OCI-LY7 (cell line): ENCODE measurements at regions not wholly inside any gene's neighbourhood (a gene's known extent, or its start where the extent isn't known, plus 50 kb on each side); places are given as distances from the start of the nearest gene placed in this dataset.

ENCODE experiments used
- BruUV-seq: library from RNA; stranded (reverse); fragments of 400-500 nt; replicated peaks from 2 replicates; lab custom pipeline; 2021; lab: Mats Ljungman, UMichigan
- CTCF ChIA-PET: fragments of 300-600 bp; sonication (Branson Sonifier 250); formaldehyde crosslinking; loops from one replicate; lab custom pipeline; 2022; ENCODE audit warnings: antibody characterized with exemption; ENCODE audit not compliant: unreplicated experiment; lab: Charles Lee
- POLR2A ChIA-PET: fragments of 300-600 bp; sonication (Branson Sonifier 250); formaldehyde crosslinking; loops from one replicate; lab custom pipeline; 2022; ENCODE audit warnings: antibody characterized with exemption; lab: Charles Lee
- DNase-seq: peaks from one replicate; pipeline ENCODE4 v3.0.0-alpha.2; 2015; ENCODE audit warnings: low spot score
- H2AFZ ChIP-seq: fragments of 200-600 bp; sonication (generic), shearing (Covaris generic); 2 replicates; pipeline ENCODE4 v1.6.1; 2014; ENCODE audit warnings: mild to moderate bottlenecking, antibody characterized with exemption, low read length, moderate library complexity
- H3K27ac ChIP-seq: fragments of 200-600 bp; sonication (generic); 2 replicates; pipeline ENCODE4 v1.5.1; 2014; ENCODE audit warnings: mixed run types, low read depth, mild to moderate bottlenecking, moderate library complexity, low read length, inconsistent platforms; ENCODE audit not compliant: poor library complexity, severe bottlenecking
- H3K36me3 ChIP-seq: fragments of 200-600 bp; sonication (generic); 2 replicates; pipeline ENCODE4 v1.6.1; 2014; ENCODE audit warnings: mild to moderate bottlenecking, antibody characterized with exemption, low read length, moderate library complexity, mixed read lengths; ENCODE audit not compliant: insufficient read depth
- H3K4me1 ChIP-seq: fragments of 200-600 bp; sonication (generic); 2 replicates; pipeline ENCODE4 v1.5.1; 2014; ENCODE audit warnings: mild to moderate bottlenecking, low read length; ENCODE audit not compliant: insufficient read depth, poor library complexity, severe bottlenecking
- H3K4me2 ChIP-seq: fragments of 200-600 bp; sonication (generic); 2 replicates; pipeline ENCODE4 v1.6.1; 2014; ENCODE audit warnings: mild to moderate bottlenecking, low read length
- H3K4me3 ChIP-seq: fragments of 200-600 bp; sonication (generic); 2 replicates; pipeline ENCODE4 v1.5.1; 2014; ENCODE audit warnings: mild to moderate bottlenecking, low read depth, low read length; ENCODE audit not compliant: poor library complexity, severe bottlenecking
- H3K79me2 ChIP-seq: fragments of 200-600 bp; sonication (generic); 2 replicates; pipeline ENCODE4 v1.6.1; 2016; ENCODE audit warnings: low read depth, mild to moderate bottlenecking, low read length, moderate library complexity, mixed read lengths; ENCODE audit not compliant: insufficient read depth
- H3K9me2 ChIP-seq: fragments of 200-600 bp; sonication (generic); 2 replicates; pipeline ENCODE4 v1.6.1; 2016; ENCODE audit warnings: mild to moderate bottlenecking, low read length, mixed read lengths; ENCODE audit not compliant: insufficient read depth
- H3K9me3 ChIP-seq: fragments of 200-600 bp; sonication (generic); 2 replicates; pipeline ENCODE4 v1.6.1; 2014; ENCODE audit warnings: mild to moderate bottlenecking, mixed run types, low read length, mixed read lengths
- H4K20me1 ChIP-seq: fragments of 200-600 bp; sonication (generic); 2 replicates; pipeline ENCODE4 v1.6.1; 2014; ENCODE audit warnings: mild to moderate bottlenecking, antibody characterized with exemption, low read length, moderate library complexity, mixed read lengths; ENCODE audit not compliant: insufficient read depth
- EZH2phosphoT487 ChIP-seq: fragments of 200-600 bp; sonication (generic); IDR thresholded peaks from 2 replicates; pipeline ENCODE4 v1.6.1; 2018; ENCODE audit warnings: low read depth, borderline replicate concordance, mild to moderate bottlenecking, mixed run types, antibody characterized with exemption, low read length, moderate library complexity, mixed read lengths
- intact Hi-C: fragments of 100-400 bp; cut with micrococcal nuclease; formaldehyde crosslinking; loops from one replicate; pipeline ENCODE4 v1.10.0; 2022; ENCODE audit not compliant: unreplicated experiment
- TF ChIP-seq, protein P1 (sequence below): fragments of 200-600 bp; sonication (generic); conservative IDR thresholded peaks from 2 replicates; pipeline ENCODE4 v1.5.1; 2014; ENCODE audit warnings: mild to moderate bottlenecking, antibody characterized with exemption, low read length, moderate library complexity, mixed read lengths

DNA sequence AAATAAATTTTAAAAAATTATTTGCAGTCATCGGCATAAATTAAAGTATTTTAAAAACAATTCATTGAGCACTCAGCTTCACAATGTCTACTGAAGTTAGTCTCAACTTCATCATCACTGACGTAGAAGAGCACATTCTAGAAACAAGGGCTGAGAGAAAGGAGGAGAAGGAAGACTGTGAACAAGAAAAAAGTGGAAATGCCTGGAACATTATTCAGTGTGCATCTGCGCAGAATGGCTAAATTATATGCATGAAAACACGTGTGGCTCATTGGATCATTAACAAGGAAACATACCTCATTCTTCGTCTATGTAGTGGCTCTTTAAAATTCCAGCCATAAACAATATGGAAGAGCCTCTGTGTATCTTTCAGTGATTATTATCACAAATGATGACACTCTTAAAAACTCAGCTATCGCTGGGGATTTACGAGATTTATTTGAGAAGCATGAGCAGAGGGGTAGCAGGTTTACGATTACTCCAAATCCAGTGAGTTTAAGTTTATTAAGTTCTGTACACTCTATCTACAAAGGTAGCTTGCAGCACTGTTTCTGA, 404.2 kb upstream of the CDIN1 start:
- Histone ChIP-seq H3K4me1 (no peaks in the 10 kb centered on the region), H3K36me3 (no peaks in the 10 kb centered on the region), H3K9me3 (no peaks in the 10 kb centered on the region), H3K4me3 (no peak overlapping the region), H2AFZ (no peak overlapping the region), H3K79me2 (no peaks in the 10 kb centered on the region), H4K20me1 (no peaks in the 10 kb centered on the region), H3K9me2 (no peaks in the 10 kb centered on the region), H3K27ac (no peak overlapping the region), H3K4me2 (no peak overlapping the region)
- CTCF ChIA-PET: no interaction called here
- DNase-seq: no peak
- no TSS peak for BruUV-seq
- intact Hi-C loops: no loop called here
- POLR2A ChIA-PET: interaction anchor here (0.8 kb wide), 1 partner anchor 621 kb away, joined by 7 read pairs; no protein-coding TSS in a partner anchor
- TF ChIP-seq, protein P1, sequence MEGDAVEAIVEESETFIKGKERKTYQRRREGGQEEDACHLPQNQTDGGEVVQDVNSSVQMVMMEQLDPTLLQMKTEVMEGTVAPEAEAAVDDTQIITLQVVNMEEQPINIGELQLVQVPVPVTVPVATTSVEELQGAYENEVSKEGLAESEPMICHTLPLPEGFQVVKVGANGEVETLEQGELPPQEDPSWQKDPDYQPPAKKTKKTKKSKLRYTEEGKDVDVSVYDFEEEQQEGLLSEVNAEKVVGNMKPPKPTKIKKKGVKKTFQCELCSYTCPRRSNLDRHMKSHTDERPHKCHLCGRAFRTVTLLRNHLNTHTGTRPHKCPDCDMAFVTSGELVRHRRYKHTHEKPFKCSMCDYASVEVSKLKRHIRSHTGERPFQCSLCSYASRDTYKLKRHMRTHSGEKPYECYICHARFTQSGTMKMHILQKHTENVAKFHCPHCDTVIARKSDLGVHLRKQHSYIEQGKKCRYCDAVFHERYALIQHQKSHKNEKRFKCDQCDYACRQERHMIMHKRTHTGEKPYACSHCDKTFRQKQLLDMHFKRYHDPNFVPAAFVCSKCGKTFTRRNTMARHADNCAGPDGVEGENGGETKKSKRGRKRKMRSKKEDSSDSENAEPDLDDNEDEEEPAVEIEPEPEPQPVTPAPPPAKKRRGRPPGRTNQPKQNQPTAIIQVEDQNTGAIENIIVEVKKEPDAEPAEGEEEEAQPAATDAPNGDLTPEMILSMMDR: no peak
- TF ChIP-seq EZH2phosphoT487: no peak

DNA sequence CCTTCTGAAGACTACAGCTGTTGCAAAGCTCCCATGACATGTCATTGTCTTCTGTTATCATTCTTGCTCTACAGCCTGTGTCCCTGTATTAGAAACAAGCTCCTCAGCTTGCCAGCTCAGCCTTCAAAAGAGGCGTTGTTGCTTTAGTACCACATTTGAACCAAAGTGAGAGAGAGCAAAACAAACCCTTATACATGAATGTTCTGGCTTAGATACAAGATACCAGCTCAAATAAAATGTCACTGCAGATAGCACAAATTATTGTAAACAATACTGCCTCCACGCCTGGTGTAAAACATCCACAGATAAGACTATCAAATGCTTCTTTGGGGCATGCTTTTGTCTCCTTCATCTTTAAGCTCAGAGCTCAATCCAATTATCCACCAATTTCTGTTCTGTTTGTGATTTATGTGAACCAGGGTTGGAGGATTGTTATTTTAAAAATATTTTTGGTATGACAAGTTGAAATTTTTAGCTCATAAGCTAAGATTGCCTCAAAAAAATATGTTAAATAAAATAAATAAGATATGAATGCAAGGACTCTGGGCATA, 403.6 kb upstream of the CDIN1 start:
- Histone ChIP-seq H3K27ac (no peak overlapping the region), H4K20me1 (no peaks in the 10 kb centered on the region), H3K4me1 (no peaks in the 10 kb centered on the region), H3K79me2 (no peaks in the 10 kb centered on the region), H3K9me3 (no peaks in the 10 kb centered on the region), H3K9me2 (no peaks in the 10 kb centered on the region), H2AFZ (no peak overlapping the region), H3K4me3 (no peak overlapping the region), H3K36me3 (no peaks in the 10 kb centered on the region), H3K4me2 (no peak overlapping the region)
- intact Hi-C loops: no loop called here
- ChIA-PET CTCF (no interaction called here), POLR2A (interaction anchor here (0.8 kb wide), 1 partner anchor 622 kb away, joined by 7 read pairs; no protein-coding TSS in a partner anchor)
- TF ChIP-seq, protein P1: no peak
- no peak for TF ChIP-seq EZH2phosphoT487
- DNase-seq: no peak
- no TSS peak for BruUV-seq

DNA sequence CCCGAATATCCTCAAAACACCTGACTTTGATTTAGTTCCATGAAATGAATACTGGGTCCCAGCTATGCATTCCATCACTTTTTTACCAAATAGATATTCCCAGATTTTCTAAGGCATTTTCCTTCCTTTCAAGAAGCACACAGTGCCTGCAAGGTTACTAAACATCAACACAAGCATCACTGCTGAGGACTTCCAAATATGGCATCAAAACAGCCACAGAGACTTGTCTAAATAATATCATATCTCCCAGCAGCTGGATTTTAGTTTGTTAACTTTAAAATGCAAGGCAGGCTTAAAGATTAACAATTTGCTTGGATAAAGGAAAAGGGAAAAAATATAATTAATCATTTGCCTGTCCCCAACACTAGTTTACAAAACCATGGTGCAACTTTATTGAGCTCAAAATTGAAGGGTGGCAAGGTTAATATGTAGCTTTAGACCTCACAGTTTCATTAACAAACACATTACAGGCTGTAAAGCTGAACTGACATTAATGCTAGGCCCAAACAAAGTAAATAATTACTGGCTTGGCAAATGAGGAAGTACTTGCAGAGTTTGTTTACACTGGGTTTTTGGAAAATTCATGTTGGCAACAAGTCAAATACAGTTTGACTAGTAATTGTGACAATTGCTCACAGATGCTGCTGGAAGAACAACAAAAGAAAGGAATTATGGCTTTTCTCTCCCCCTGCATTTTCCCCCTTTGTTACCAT, 401.7 kb upstream of the CDIN1 start:
- ChIA-PET POLR2A (no interaction called here), CTCF (no interaction called here)
- H3K4me1 ChIP-seq: no peaks in the 10 kb centered on the region
- H3K27ac ChIP-seq: no peak overlapping the region
- no peak for DNase-seq
- no peaks in the 10 kb centered on the region for H4K20me1 ChIP-seq
- TF ChIP-seq EZH2phosphoT487: no peak
- TF ChIP-seq, protein P1: no peak
- H3K9me3 ChIP-seq: no peaks in the 10 kb centered on the region
- no peak overlapping the region for H3K4me2 ChIP-seq
- H2AFZ ChIP-seq: no peak overlapping the region
- H3K36me3 ChIP-seq: no peaks in the 10 kb centered on the region
- H3K9me2 ChIP-seq: no peaks in the 10 kb centered on the region
- no peak overlapping the region for H3K4me3 ChIP-seq
- intact Hi-C loops: no loop called here
- no peaks in the 10 kb centered on the region for H3K79me2 ChIP-seq
- BruUV-seq: no TSS peak
